ENCODE measurements at regions not wholly inside any gene's neighbourhood (a gene's known extent, or its start where the extent isn't known, plus 50 kb on each side); places are given as distances from the start of the nearest gene placed in this dataset.

- TF ChIP-seq CTCF (IDR thresholded peaks at IDR 0.05) (no peak), POLR2AphosphoS5 (IDR thresholded peaks at IDR 0.05) (no peak), EP300 (IDR thresholded peaks at IDR 0.05) (no peak)
Measured at GRCh38 chr3:164687902-164688301, 390.4 kb downstream of the SI start.
